DMS53 (cell line): ENCODE measurements at regions not wholly inside any gene's neighbourhood (a gene's known extent, or its start where the extent isn't known, plus 50 kb on each side); places are given as distances from the start of the nearest gene placed in this dataset.
"Not testable (repeated sequence)": the region's sequence is repeated elsewhere in the genome, so short reads cannot be mapped to it uniquely, and the experiment has no call there.

Experiments used
- DNase-seq: peaks from one replicate; lab custom pipeline; 2025; lab: John Stamatoyannopoulos, UW

DNA sequence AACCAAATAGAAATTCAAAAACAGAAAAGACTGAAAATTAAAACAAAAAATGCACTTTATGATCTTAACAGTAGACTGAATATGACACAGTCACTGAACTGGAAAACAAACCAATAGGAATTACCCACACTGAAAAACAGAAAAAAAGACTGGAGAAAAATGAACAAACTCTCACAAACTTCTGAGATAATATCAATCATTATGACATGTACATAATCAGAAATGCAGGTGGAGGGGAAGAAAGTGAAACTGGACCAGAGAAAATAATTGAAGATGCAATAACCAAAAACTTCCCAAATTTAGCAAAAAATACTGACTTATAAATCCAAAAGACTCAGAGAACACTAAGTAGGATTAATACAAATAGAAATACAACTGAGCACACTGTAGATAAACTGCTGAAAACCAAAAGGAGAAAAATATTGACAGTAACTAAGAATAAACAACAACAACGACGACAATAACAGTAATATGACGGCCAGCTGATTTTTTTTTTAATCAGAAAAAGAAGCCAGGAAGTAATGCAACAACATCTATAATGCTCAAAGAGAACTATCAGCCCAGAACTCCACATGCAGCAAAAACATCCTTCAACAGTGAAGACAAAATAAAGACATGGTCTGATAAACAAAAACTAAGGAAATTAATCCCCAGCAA is 108.1 kb downstream of the ZFAND4 start:
- DNase-seq: no peak

DNA sequence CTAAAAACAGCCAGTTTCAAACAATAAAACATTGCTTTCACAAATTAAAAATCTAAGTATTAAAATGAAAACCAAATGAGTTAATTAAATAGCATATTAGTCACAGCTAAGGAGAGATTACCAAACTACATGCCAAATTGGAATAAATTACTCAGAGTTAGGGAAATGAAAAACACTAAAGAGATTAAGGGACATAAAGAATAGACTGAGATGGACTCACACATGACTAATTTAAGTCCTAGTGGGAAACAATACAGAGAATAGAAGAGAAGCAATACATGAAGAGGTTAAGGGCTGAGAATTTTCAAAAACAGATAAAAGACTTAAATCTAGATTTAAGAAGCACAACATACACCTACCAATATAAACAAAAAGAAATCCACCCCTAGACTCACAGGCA is 110.6 kb downstream of the ZFAND4 start:
- DNase-seq: no peak

GRCh38 chr10:45560262-45560661 is 112.3 kb downstream of the ZFAND4 start:
- no peak for DNase-seq

- DNase-seq: no peak
These were observed 114.1 kb downstream of the ZFAND4 start for GRCh38 chr10:45558425-45558824.

DNA sequence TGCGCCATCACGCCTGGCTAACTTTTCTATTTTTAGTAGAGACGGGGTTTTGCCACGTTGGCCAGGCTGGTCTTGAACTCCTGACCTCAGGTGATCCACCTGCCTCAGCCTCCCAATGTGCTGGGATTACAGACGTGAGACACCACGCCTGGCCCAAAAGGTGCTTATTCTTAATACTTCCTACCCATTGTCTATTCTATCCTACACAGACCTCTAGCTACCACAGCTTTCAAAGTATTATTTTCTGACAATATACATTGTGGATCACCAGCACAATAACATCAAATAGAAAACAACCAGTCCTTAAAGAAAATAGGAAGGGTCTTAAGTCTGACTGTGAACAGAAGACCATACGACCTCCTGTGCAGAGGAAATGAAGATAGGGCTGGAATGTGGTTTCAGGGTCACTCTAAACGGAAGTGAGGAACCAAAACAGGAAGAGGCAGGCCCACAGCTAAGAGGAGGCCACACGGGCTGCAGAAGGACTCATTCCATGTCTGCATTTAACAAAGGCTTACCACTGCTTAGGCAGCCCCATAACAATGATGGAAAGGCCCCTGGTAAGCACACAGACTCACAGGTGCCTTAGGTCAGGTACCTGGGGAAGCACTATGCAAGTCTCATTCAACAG is 115.2 kb downstream of the ZFAND4 start:
- no peak for DNase-seq

GRCh38 chr10:45555795-45556194 is 116.8 kb downstream of the ZFAND4 start:
- DNase-seq: no peak

DNA sequence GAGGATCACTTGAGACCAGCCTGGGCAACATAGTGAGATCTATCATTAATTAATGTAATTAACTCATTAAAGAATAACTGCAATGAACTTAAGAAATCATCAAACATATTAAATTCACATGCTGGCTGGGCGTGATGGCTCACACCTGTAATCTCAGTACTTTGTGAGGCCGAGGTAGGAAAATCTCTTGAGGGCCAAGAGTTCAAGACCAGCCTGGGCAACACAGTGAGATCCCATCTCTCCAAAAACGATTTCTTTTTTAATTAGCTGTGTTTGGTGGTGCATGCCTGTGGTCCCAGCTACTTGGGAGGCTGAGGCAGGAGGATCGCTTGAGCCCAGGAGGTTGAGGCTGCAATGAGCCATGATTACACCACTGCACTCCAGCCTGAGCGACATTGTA is 117.2 kb downstream of the ZFAND4 start:
- DNase-seq: not testable (repeated sequence)

- no peak for DNase-seq
These were observed 119.0 kb downstream of the ZFAND4 start for GRCh38 chr10:45553613-45554012.

- DNase-seq: no peak
These were observed 119.4 kb downstream of the ZFAND4 start for GRCh38 chr10:45553155-45553554.

GRCh38 chr10:45552476-45552875 is 120.1 kb downstream of the ZFAND4 start:
- DNase-seq: no peak

DNA sequence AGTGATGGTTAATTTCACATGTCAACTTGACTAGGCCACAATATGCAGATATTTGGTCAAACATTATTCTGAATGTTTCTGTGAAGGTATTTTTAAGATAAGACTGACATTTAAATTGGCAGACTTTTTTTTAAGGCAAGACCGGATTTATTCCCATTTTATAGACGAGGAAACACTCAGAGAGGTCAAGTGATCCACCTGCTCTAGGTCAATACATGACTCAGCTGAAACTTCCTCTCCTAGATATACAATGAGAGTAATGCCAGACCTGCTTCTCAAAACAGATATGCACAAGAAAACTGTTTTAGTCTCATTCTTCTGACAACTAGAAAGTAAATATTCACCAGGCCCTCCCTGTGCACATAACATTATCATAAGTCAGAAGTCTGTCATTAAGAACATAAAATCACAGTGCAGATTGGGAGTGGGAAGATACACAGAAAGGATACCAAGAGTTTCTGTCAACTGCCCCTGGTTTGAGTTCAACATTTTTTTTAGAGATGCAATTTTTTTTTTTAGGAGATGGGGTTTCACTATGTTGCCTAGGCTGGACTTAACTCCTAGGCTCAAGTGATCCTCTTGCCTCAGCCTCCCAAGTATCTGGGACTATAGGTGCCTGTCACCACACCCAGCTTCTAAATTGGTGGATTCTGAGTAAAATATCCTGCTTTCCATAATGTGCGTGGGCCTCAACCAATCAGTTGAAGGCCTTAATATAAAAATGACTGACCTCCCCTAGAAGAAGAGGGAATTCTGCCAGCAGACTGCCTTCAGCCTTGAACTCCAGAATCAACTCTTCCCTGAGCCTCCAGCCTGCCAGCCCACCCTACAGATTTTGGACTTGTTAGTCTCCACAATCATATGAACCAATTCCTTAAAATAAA is 121.4 kb downstream of the ZFAND4 start:
- peak; percentile 77 for DNase-seq

DNA sequence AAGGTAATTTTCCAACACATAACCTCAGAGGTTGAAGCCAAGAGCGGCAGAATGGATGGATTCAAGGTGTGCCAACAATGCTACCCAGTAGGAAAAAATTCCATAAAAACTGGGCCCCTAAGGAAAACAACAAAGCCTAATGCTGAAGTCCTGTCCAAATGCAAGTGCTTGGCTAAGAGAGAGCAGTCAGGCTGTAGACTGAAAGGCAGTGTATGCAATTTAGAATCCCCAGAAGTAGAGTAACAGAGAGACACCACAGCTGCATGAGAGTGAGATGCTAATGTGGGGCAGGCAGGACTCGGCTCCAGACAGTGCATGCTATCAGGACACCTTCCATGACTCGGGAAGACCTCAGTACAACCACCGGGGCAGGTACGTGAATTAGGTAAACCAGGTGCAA is 124.5 kb downstream of the ZFAND4 start:
- DNase-seq: no peak

DNA sequence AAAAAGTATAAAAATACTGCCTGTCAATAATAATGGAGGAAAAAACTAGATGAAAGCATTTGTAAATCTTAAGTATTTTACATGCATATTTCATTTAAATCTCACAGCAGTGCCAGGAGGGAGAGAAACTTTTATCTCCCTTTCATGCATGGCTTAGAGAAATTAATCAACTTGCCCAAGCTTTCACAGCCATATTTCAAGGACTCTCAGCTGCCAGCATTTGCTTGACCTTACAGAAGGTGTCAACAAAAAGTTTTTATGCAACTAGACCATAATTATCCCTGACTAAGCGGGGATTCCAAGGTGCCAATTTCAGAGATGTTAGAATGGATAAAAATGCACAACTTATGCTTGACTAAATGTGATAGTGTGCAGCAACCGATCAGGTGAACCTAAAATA is 125.4 kb downstream of the ZFAND4 start:
- DNase-seq: no peak

GRCh38 chr10:45545150-45545549 is 127.4 kb downstream of the ZFAND4 start:
- no peak for DNase-seq

DNA sequence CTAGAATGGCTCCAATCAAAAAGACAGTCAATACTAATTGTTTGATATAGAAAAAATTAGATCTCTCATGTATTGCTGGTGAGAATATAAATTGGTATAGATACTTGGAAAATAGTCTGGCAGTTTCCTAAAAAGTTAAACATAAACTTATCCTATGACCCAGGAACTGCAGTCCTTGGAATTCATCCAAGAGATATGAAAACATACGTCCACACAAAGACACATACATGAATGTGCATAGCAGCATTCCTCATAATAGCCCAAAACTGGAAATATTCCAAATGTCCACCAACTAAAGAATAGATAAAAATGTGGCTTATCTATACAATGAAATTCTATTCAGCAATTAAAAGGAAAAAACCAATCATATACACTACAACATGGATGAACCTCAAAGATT is 128.4 kb downstream of the ZFAND4 start:
- DNase-seq: no peak

DNA sequence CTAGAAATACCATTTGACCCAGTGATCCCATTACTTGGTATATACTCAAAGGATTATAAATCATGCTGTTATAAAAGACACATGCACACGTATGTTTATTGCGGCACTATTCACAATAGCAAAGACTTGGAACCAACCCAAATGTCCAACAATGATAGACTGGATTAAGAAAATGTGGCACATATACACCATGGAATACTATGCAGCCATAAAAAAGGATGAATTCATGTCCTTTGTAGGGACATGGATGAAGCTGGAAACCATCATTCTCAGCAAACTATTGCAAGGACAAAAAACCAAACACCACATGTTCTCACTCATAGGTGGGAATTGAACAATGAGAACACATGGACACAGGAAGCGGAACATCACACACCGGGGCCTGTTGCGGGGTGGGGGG is 131.5 kb downstream of the ZFAND4 start:
- DNase-seq: not testable (repeated sequence)

GRCh38 chr10:45540589-45540988 is 132.0 kb downstream of the ZFAND4 start:
- DNase-seq: not testable (repeated sequence)

- not testable (repeated sequence) for DNase-seq
These were observed 133.0 kb downstream of the ZFAND4 start for GRCh38 chr10:45539569-45539968.

GRCh38 chr10:45534572-45534971 is 138.0 kb downstream of the ZFAND4 start:
- DNase-seq: no peak

GRCh38 chr10:45532480-45532879 is 140.1 kb downstream of the ZFAND4 start:
- DNase-seq: no peak

GRCh38 chr10:45526309-45526905 is 146.2 kb downstream of the ZFAND4 start:
- DNase-seq: no peak

DNA sequence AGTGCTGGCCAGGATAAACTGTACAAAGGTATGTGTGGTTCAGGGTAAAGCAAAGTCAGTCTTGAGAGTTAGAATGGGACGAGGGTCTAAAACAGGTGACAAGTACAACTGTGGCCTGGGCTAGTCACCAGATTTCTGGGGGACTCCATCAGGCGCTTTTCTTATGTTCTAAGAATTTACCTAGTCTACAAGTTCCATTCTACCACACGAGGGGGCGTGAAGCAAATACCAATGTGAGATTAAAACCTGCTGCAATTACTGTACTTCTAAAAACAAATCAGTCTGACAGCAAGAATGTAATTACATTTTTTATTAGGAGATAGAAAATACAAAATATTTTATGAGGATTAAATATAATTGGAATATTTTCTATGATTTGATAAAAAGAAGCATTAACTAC is 146.5 kb downstream of the ALOX5 start:
- DNase-seq: no peak

DNA sequence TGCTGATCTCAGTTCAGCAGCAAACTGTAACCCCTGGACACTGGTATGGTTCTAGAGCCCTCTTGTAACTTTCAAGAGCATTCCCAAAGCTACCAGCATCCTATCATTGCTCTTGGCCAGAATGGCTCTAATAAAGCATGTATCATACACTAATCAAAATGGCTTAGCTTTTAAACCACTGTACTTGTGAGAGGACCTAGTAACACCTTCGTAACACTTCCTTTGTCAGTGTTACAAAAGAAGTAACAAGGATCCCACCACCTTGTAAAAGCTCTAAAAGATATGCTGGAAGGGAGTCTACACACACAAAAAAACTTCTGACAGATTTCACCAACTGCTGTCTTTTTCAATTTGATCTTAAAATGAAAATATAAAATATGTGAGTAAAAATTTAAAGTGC is 144.7 kb downstream of the ALOX5 start:
- DNase-seq: no peak
